Choroid plexus epithelial cell (primary cell): ENCODE measurements at regions not wholly inside any gene's neighbourhood (a gene's known extent, or its start where the extent isn't known, plus 50 kb on each side); places are given as distances from the start of the nearest gene placed in this dataset.

Experiments
- DNase-seq: peaks from one replicate; pipeline ENCODE4 v3.0.0-alpha.2; 2010; ENCODE audit warnings: low read depth
- H3K4me3 ChIP-seq: 2 replicates; pipeline ENCODE4 v1.5.1; 2011; ENCODE audit warnings: low read depth, mild to moderate bottlenecking, control low read depth, low read length, moderate library complexity
- CTCF ChIP-seq: conservative IDR thresholded peaks from 2 replicates; pipeline ENCODE4 v1.5.1; 2011; ENCODE audit warnings: low read depth, mild to moderate bottlenecking, control low read depth, inconsistent platforms, low read length, moderate library complexity

- no peak for TF ChIP-seq CTCF
Observed at GRCh38 chr12:13444076-13444475, 247.6 kb downstream of the EMP1 start.

DNA sequence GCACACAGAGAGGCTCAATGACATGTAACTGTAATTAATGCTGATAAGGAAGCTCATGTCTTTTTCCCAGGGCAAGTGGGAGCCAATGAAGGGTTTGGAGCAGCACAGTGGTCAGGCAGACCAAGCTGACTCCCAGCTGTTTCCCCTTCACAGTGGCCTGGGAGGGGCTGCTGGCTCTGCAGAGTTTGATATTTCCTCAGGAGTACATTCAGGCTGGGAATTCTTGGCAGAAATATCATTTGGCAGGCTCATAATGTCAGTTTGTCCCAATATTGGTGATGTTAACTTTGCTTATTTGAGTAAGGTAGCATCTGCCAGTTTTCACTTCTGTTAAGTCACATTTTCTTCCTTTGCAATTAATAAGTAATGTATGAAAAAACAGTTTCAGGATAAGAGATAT lies 247.0 kb downstream of the EMP1 start:
- DNase-seq, result no peak
- no peak overlapping the region for H3K4me3 ChIP-seq
- no peak for TF ChIP-seq CTCF

More at GRCh38 chr12:13444076-13444475, 247.6 kb downstream of the EMP1 start:
- H3K4me3 ChIP-seq, result no peak overlapping the region
- DNase-seq, result no peak

GRCh38 chr12:13443028-13443427 lies 246.5 kb downstream of the EMP1 start:
- no peak overlapping the region for H3K4me3 ChIP-seq
- no peak for DNase-seq
- no peak for TF ChIP-seq CTCF

DNA sequence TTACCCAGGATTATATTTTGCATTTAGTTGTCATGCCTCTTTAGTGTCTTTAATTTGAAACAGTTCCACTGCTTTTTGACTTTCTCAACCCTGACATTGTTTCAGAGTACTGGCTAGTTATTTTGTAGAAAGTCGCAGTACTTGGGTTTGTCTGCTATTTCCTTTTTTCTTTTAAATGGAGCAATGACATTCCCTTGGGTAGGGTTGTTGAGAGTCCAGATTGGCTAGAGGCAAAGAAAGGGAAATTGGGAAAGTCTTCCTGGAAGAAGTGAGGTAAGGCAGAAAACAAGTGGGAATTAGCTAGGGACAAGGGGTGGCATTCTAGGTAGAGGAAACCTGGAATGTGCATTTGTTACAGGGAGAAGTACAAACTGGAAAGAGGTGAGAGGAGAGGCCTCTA lies 245.9 kb downstream of the EMP1 start:
- no peak overlapping the region for H3K4me3 ChIP-seq
- TF ChIP-seq CTCF, result no peak
- no peak for DNase-seq

DNA sequence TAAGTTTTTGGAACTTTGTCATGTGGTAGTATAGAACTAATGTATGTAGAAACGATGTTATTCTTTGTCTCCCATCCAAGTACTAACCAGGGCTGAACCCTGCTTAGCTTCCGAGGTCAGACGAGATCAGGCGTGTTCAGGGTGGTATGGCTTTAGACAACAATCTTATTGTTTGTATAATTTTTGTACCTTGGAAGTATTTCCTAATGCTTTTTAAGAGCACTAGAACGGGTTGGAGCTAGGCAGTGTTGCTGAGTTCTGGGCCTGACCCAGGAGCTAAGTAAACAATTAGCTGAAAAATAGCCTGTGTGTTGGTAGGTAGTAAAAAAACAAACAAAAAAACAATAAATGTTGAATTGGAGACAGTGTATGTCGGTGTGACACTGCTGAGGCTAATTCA lies 244.3 kb downstream of the EMP1 start:
- H3K4me3 ChIP-seq, result no peak overlapping the region
- DNase-seq, result no peak
- TF ChIP-seq CTCF, result no peak

DNA sequence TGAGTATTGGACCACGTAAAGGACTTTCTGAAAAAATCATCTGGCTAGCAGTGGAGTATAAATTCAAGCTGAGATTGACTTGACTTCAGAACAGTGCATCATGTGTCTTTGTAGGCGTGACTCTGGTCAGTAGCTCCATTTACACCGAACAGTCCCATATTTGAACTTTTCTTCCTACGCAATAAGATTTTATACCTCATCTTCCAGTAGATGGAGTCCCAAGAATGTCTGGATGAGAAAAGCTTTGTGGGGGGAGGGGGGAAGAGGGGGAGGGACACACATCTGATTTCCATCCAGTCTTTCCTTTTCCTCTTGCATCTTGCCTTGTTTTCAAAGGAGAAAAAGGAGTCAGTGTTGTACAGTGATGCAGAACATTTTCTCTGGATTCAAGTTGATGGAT lies 241.0 kb downstream of the EMP1 start:
- no peak overlapping the region for H3K4me3 ChIP-seq
- DNase-seq, result no peak
- no peak for TF ChIP-seq CTCF

DNA sequence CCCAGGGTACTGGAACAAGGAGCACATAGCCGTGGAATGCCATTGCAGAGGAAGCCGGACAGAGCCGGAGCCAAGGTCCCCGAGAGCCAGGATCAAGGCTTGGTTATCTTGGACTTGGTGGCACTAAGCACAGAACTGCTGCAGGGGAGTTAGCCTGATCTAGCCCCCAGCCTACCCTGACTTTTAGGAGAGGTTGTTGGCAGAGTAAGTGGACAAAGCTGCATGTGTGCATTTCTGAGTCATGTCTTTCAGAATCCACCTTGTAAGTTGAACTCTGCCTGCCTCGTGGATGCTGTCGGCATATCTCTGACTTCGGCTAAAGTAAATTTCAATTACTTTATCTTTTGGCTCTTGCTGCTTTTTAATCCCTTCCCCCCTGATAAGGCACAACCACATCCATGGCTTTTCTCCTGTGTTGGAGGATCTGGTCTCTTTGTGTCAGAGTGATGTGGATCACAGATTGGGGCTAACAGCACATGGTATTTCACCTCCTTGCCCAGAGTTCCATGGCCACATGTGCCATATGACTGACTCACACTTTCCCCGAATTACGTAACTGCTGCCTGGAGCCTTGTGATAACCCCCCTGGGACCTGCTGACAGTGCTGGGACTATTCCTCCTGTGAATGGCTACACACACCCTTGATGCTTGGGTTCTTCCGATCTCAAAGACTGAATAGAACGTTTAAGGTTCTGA lies 240.3 kb downstream of the EMP1 start:
- DNase-seq, result peak; percentile 13
- no peak overlapping the region for H3K4me3 ChIP-seq
- TF ChIP-seq CTCF, result no peak
